PC-3 (cell line): ENCODE measurements at regions not wholly inside any gene's neighbourhood (a gene's known extent, or its start where the extent isn't known, plus 50 kb on each side); places are given as distances from the start of the nearest gene placed in this dataset.

Experiments
- EZH2 ChIP-seq: fragments of 300-600 bp; sonication (generic); IDR thresholded peaks from one replicate; pipeline ENCODE4 v1.6.1; 2017; ENCODE audit warnings: antibody characterized with exemption, mild to moderate bottlenecking, low read length; ENCODE audit not compliant: unreplicated experiment
- EZH2phosphoT487 ChIP-seq: fragments of 300-600 bp; sonication (generic); IDR thresholded peaks from 2 replicates; pipeline ENCODE4 v1.6.1; 2018; ENCODE audit warnings: mild to moderate bottlenecking, antibody characterized with exemption, low read length, borderline replicate concordance
- TF ChIP-seq, protein P1 (sequence below): fragments of 300-600 bp; sonication (generic); conservative IDR thresholded peaks from 2 replicates; pipeline ENCODE4 v1.5.1; 2017; ENCODE audit warnings: antibody characterized with exemption, low read depth, mild to moderate bottlenecking, low read length

DNA sequence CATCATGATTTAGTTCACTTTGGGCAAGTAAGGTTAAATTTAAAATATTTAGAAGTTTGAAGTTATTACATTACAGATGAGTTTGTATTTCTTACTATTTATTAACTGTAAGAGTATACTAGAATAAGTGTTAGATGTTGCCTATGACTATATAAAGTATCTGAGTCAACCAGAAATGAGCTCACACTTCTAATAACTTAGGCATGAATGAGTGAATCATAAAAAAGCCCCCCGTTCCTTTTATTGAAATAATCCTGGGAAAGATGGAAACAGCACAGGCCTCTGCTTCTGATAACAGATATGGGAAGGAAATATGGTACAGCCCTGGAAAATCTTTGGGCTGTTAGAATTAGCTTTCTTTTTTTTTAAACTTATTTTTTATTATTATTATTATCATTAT is 66.6 kb upstream of the TGFBR2 start:
- TF ChIP-seq, protein P1, sequence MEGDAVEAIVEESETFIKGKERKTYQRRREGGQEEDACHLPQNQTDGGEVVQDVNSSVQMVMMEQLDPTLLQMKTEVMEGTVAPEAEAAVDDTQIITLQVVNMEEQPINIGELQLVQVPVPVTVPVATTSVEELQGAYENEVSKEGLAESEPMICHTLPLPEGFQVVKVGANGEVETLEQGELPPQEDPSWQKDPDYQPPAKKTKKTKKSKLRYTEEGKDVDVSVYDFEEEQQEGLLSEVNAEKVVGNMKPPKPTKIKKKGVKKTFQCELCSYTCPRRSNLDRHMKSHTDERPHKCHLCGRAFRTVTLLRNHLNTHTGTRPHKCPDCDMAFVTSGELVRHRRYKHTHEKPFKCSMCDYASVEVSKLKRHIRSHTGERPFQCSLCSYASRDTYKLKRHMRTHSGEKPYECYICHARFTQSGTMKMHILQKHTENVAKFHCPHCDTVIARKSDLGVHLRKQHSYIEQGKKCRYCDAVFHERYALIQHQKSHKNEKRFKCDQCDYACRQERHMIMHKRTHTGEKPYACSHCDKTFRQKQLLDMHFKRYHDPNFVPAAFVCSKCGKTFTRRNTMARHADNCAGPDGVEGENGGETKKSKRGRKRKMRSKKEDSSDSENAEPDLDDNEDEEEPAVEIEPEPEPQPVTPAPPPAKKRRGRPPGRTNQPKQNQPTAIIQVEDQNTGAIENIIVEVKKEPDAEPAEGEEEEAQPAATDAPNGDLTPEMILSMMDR = no peak
- TF ChIP-seq EZH2 = no peak
- TF ChIP-seq EZH2phosphoT487 = no peak
